Stomach (tissue), 8 donors: ENCODE measurements at regions not wholly inside any gene's neighbourhood (a gene's known extent, or its start where the extent isn't known, plus 50 kb on each side); places are given as distances from the start of the nearest gene placed in this dataset.
A peak's percentile ranks its signal among the peaks of the same experiment; 100 is the strongest.

Source experiments
- DNase-seq, 2 donors: peaks; one replicate each; pipeline versions ENCODE4 v3.0.0 to v3.0.0-alpha.2; 2013 to 2019
- H3K27ac ChIP-seq, 5 donors: fragments of 200-600 bp in 4 of 5; sonication (generic) in 4 of 5; one replicate each; pipeline ENCODE4 v1.5.1; 2013 to 2019; ENCODE audit warnings: mild to moderate bottlenecking in 1 of 5, moderate library complexity in 1 of 5
- H3K27me3 ChIP-seq, 3 donors: fragments of 200-600 bp; sonication (generic); one replicate each; pipeline ENCODE4 v1.5.1; 2017 to 2019; ENCODE audit warnings: mixed run types in 1 of 3
- H3K36me3 ChIP-seq, 4 donors: fragments of 200-600 bp; sonication (generic); 1 replicate in 3 of 4; 2 replicates in 1 of 4; pipeline ENCODE4 v1.5.1; 2016 to 2019
- H3K4me1 ChIP-seq, 4 donors: fragments of 200-600 bp; sonication (generic); one replicate each; pipeline ENCODE4 v1.5.1; 2016 to 2019
- H3K4me3 ChIP-seq, 4 donors: fragments of 200-600 bp; sonication (generic) in 3 of 4; one replicate each; pipeline ENCODE4 v1.5.1; 2016 to 2019; ENCODE audit warnings: mild to moderate bottlenecking in 1 of 4
- H3K9me3 ChIP-seq, 4 donors: fragments of 200-600 bp; sonication (generic); one replicate each; pipeline ENCODE4 v1.5.1; 2016 to 2019
- EP300 ChIP-seq: sonication (generic); formaldehyde crosslinking; IDR thresholded peaks from one replicate; pipeline ENCODE4 v1.6.1; 2017; ENCODE audit warnings: antibody characterized with exemption
- POLR2A ChIP-seq, 4 donors: fragments of 450-650 bp; IDR thresholded peaks; one replicate each; pipeline ENCODE4 v1.6.1; 2016; ENCODE audit warnings: antibody characterized with exemption in 4 of 4, control low read depth in 2 of 4, mild to moderate bottlenecking in 1 of 4, moderate library complexity in 1 of 4
- POLR2AphosphoS5 ChIP-seq, 3 donors: sonication (generic); formaldehyde crosslinking; IDR thresholded peaks; one replicate each; pipeline ENCODE4 v1.6.1; 2016; ENCODE audit warnings: antibody characterized with exemption in 3 of 3
- WGBS, 5 donors: extraction: QIAGEN DNeasy Blood & Tissue Kit in 3 of 5; methylation state at CpG; one replicate each; pipeline versions ENCODE4 v1.1.5 to v1.1.7; 2013 to 2018; 5-methylcytosine and 5-hydroxymethylcytosine counted together
- intact Hi-C: fragments of 100-400 bp; cut with DNase I; formaldehyde crosslinking; loops from one replicate; pipeline ENCODE4 v1.15.1; 2023; ENCODE audit warnings: low total_unique reads
- TF ChIP-seq, protein P1 (sequence below), 7 experiments: fragments of 450-650 bp in 4 of 7; fragments of 200-600 bp in 3 of 7; sonication (generic) in 3 of 7; IDR thresholded peaks; one replicate each; pipeline ENCODE4 v1.5.1; 2016 to 2019; ENCODE audit warnings: antibody characterized with exemption in 7 of 7, control low read depth in 2 of 7, mild to moderate bottlenecking in 1 of 7
- donor health status: healthy with polysubstance abuse.
- donor health status: Bipolar disorder and iron deficiency.
- donor health status: healthy.

- DNase-seq, result no peak
- intact Hi-C loops, result no loop called here
- TF ChIP-seq POLR2AphosphoS5 (IDR thresholded peaks at IDR 0.05) (no peak), POLR2A (IDR thresholded peaks at IDR 0.05) (no peak), EP300 (no peak)
- TF ChIP-seq, protein P1, sequence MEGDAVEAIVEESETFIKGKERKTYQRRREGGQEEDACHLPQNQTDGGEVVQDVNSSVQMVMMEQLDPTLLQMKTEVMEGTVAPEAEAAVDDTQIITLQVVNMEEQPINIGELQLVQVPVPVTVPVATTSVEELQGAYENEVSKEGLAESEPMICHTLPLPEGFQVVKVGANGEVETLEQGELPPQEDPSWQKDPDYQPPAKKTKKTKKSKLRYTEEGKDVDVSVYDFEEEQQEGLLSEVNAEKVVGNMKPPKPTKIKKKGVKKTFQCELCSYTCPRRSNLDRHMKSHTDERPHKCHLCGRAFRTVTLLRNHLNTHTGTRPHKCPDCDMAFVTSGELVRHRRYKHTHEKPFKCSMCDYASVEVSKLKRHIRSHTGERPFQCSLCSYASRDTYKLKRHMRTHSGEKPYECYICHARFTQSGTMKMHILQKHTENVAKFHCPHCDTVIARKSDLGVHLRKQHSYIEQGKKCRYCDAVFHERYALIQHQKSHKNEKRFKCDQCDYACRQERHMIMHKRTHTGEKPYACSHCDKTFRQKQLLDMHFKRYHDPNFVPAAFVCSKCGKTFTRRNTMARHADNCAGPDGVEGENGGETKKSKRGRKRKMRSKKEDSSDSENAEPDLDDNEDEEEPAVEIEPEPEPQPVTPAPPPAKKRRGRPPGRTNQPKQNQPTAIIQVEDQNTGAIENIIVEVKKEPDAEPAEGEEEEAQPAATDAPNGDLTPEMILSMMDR (IDR thresholded peaks at IDR 0.05), result no peak
Measured at GRCh38 chr10:109418795-109419194, 504.5 kb downstream of the XPNPEP1 start.

GRCh38 chr10:109417803-109418202 is 505.5 kb downstream of the XPNPEP1 start:
- no peak overlapping the region for H3K27ac ChIP-seq
- H3K27me3 ChIP-seq, result no peaks in the 10 kb centered on the region
- no peaks in the 10 kb centered on the region for H3K4me1 ChIP-seq
- intact Hi-C loops, result no loop called here
- WGBS, 5 donors, result 57 to 67% (median 59%) methylated on average over 4 of the region's 4 CpGs
- no peaks in the 10 kb centered on the region for H3K9me3 ChIP-seq
- no peak for DNase-seq
- no peak overlapping the region for H3K4me3 ChIP-seq
- H3K36me3 ChIP-seq, result no peaks in the 10 kb centered on the region
- TF ChIP-seq POLR2AphosphoS5 (IDR thresholded peaks at IDR 0.05) (no peak), POLR2A (IDR thresholded peaks at IDR 0.05) (no peak), EP300 (no peak)
- TF ChIP-seq, protein P1 (IDR thresholded peaks at IDR 0.05), result no peak

More at GRCh38 chr10:109418795-109419194, 504.5 kb downstream of the XPNPEP1 start:
- Histone ChIP-seq H3K36me3 (no peaks in the 10 kb centered on the region), H3K4me3 (no peak overlapping the region), H3K4me1 (no peaks in the 10 kb centered on the region), H3K9me3 (no peaks in the 10 kb centered on the region), H3K27ac (no peak overlapping the region), H3K27me3 (no peaks in the 10 kb centered on the region)
- WGBS, 5 donors, result 49 to 67% (median 55%) methylated on average over 3 of the region's 3 CpGs

DNA sequence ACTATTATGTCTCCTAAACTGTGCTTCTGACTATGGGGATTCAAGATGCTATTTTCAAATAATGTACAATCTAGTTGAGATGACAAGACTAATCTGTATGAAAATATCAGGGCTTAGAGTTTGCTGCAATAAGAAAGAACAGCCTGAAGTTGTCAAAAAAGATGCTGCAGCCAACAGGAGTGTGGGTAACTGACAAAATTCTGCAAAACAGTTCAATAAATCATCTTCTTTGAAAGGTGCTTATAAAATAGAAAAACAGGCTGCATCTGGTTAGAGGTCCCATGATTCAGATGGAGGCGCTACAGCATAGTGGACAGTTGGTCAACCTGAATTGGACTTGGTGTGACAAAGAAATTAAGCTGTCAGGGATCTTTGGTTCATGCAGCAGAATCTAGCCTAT is 511.0 kb downstream of the XPNPEP1 start:
- Histone ChIP-seq H3K4me1 (no peaks in the 10 kb centered on the region), H3K4me3 (no peak overlapping the region), H3K27me3 (no peaks in the 10 kb centered on the region), H3K9me3 (no peaks in the 10 kb centered on the region), H3K36me3 (no peaks in the 10 kb centered on the region), H3K27ac (no peak overlapping the region)
- 43 to 87% (median 81%) methylated on average over 1 of the region's 1 CpG for WGBS, 5 donors
- intact Hi-C loops, result no loop called here
- TF ChIP-seq POLR2AphosphoS5 (IDR thresholded peaks at IDR 0.05) (no peak), POLR2A (IDR thresholded peaks at IDR 0.05) (no peak), EP300 (no peak)
- TF ChIP-seq, protein P1 (IDR thresholded peaks at IDR 0.05), result no peak
- DNase-seq, result peak in 1 of 2 donors; percentile 48

DNA sequence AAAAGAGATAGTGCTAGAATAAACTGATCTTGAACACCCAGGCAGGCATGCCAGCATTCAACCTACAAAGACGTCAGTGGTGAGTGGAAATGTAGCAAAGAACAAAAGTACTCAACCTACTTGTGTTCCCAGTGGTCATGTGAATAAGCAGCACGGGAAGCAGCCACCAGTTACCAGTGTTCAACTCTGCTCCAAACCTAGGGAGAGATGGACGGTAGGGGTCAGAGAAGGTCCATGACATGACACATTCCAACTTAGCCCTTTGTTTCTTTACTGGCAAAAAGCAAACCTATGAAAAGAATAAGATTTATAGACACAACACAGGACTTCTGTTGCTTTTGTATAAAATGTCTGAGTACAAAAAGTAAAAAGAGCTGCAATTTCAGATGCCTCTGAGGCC is 511.4 kb downstream of the XPNPEP1 start:
- Histone ChIP-seq H3K36me3 (no peaks in the 10 kb centered on the region), H3K27ac (no peak overlapping the region), H3K27me3 (no peaks in the 10 kb centered on the region), H3K9me3 (no peaks in the 10 kb centered on the region), H3K4me1 (no peaks in the 10 kb centered on the region), H3K4me3 (no peak overlapping the region)
- intact Hi-C loops, result no loop called here
- peak in 1 of 2 donors; percentile 21 for DNase-seq
- TF ChIP-seq EP300 (no peak), POLR2AphosphoS5 (IDR thresholded peaks at IDR 0.05) (no peak), POLR2A (IDR thresholded peaks at IDR 0.05) (no peak)
- TF ChIP-seq, protein P1 (IDR thresholded peaks at IDR 0.05), result no peak
- WGBS, 5 donors, result 23 to 28% (median 26%) methylated on average over 3 of the region's 3 CpGs
